Endometrium (tissue), 2 donors: ENCODE measurements at regions not wholly inside any gene's neighbourhood (a gene's known extent, or its start where the extent isn't known, plus 50 kb on each side); places are given as distances from the start of the nearest gene placed in this dataset.
A peak's percentile ranks its signal among the peaks of the same experiment; 100 is the strongest.
"Not testable (repeated sequence)": the region's sequence is repeated elsewhere in the genome, so short reads cannot be mapped to it uniquely, and the experiment has no call there.

Experiments used
- FAIRE-seq: peaks from 2 replicates; lab custom pipeline; 2012; peaks lifted over from hg19 to GRCh38; lab: Jason Lieb, UNC
- donor health status: control.
- donor health status: control.

- no peak for FAIRE-seq
These were observed 429.7 kb downstream of the FRK start for GRCh38 chr6:115631028-115631427.

GRCh38 chr6:115630424-115631024 is 430.2 kb downstream of the FRK start:
- no peak for FAIRE-seq

- no peak for FAIRE-seq
These were observed 431.3 kb downstream of the FRK start for GRCh38 chr6:115629415-115629814.

- no peak for FAIRE-seq
These were observed 442.4 kb downstream of the FRK start for GRCh38 chr6:115618256-115618655.

- FAIRE-seq, result no peak
These were observed 443.7 kb downstream of the FRK start for GRCh38 chr6:115617031-115617430.

- peak; percentile 89 for FAIRE-seq
These were observed 447.2 kb downstream of the FRK start for GRCh38 chr6:115613488-115613887.

- no peak for FAIRE-seq
These were observed 447.8 kb downstream of the FRK start for GRCh38 chr6:115612796-115613479.

GRCh38 chr6:115612216-115612615 is 448.5 kb downstream of the FRK start:
- FAIRE-seq, result no peak

- no peak for FAIRE-seq
These were observed 450.0 kb downstream of the FRK start for GRCh38 chr6:115610696-115611095.

GRCh38 chr6:115609111-115609510 is 451.6 kb downstream of the FRK start:
- no peak for FAIRE-seq

- FAIRE-seq, result no peak
These were observed 458.2 kb downstream of the FRK start for GRCh38 chr6:115602466-115602865.

- no peak for FAIRE-seq
These were observed 459.2 kb downstream of the FRK start for GRCh38 chr6:115601509-115601908.

GRCh38 chr6:115601064-115601463 is 459.6 kb downstream of the FRK start:
- no peak for FAIRE-seq

GRCh38 chr6:115594891-115595290 is 465.8 kb downstream of the FRK start:
- no peak for FAIRE-seq

- FAIRE-seq, result no peak
These were observed 468.7 kb downstream of the FRK start for GRCh38 chr6:115592025-115592424.

GRCh38 chr6:115589072-115589471 is 471.6 kb downstream of the FRK start:
- not testable (repeated sequence) for FAIRE-seq

- no peak for FAIRE-seq
These were observed 477.4 kb downstream of the FRK start for GRCh38 chr6:115583290-115583689.

GRCh38 chr6:115582386-115582785 is 478.3 kb downstream of the FRK start:
- FAIRE-seq, result no peak

- FAIRE-seq, result peak; percentile 72
These were observed 481.1 kb downstream of the FRK start for GRCh38 chr6:115579565-115579964.

- no peak for FAIRE-seq
These were observed 483.4 kb downstream of the FRK start for GRCh38 chr6:115577270-115577669.

GRCh38 chr6:115575285-115575684 is 485.4 kb downstream of the FRK start:
- no peak for FAIRE-seq

GRCh38 chr6:115573861-115574260 is 486.8 kb downstream of the FRK start:
- FAIRE-seq, result no peak

GRCh38 chr6:115570331-115570730 is 490.4 kb downstream of the FRK start:
- no peak for FAIRE-seq

GRCh38 chr6:115554060-115554459 is 506.6 kb downstream of the FRK start:
- FAIRE-seq, result no peak
